ENCODE measurements at regions not wholly inside any gene's neighbourhood (a gene's known extent, or its start where the extent isn't known, plus 50 kb on each side); places are given as distances from the start of the nearest gene placed in this dataset.
"Not testable (repeated sequence)": the region's sequence is repeated elsewhere in the genome, so short reads cannot be mapped to it uniquely, and the experiment has no call there.

GRCh38 chr7:45278763-45279398 lies 121.3 kb downstream of the RAMP3 start:
- no peak for DNase-seq (ENCODE audit: low read depth, low spot score)
- in situ Hi-C loops (cut with HindIII; ENCODE audit: low sequenced_read_pairs), result no loop called here
- H3K4me3 ChIP-seq (ENCODE audit: low read depth, low read length), result no peak overlapping the region
- TF ChIP-seq, protein P1, sequence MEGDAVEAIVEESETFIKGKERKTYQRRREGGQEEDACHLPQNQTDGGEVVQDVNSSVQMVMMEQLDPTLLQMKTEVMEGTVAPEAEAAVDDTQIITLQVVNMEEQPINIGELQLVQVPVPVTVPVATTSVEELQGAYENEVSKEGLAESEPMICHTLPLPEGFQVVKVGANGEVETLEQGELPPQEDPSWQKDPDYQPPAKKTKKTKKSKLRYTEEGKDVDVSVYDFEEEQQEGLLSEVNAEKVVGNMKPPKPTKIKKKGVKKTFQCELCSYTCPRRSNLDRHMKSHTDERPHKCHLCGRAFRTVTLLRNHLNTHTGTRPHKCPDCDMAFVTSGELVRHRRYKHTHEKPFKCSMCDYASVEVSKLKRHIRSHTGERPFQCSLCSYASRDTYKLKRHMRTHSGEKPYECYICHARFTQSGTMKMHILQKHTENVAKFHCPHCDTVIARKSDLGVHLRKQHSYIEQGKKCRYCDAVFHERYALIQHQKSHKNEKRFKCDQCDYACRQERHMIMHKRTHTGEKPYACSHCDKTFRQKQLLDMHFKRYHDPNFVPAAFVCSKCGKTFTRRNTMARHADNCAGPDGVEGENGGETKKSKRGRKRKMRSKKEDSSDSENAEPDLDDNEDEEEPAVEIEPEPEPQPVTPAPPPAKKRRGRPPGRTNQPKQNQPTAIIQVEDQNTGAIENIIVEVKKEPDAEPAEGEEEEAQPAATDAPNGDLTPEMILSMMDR (IDR thresholded peaks at IDR 0.05; ENCODE audit: low read depth, low read length), result no peak

DNA sequence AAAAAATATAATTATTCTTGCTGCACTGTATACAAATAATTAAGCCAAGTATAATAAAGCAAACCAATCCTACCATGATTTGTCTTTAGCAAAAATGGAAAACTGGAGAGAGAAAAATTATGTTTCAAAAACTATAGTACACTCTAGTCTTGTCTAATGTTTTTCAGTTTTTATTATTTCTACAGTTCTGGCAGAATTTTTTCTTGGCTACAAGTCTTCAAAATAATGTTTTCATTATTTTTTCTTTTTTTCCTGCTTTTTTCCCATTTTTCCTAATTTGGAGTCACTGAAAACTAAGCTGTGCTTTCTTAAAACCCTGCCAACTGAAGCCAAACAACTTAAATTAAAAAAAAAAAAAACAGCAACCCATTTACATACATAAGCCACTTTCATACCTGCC lies 132.0 kb downstream of the RAMP3 start:
- in situ Hi-C loops (cut with HindIII; ENCODE audit: low sequenced_read_pairs); DNase-seq (ENCODE audit: low read depth, low spot score); H3K4me3 ChIP-seq (ENCODE audit: low read depth, low read length): not testable (repeated sequence)

- no peak for DNase-seq (ENCODE audit: low read depth, low spot score)
- H3K4me3 ChIP-seq (ENCODE audit: low read depth, low read length), result no peak overlapping the region
- TF ChIP-seq, protein P1 (IDR thresholded peaks at IDR 0.05; ENCODE audit: low read depth, low read length), result no peak
- in situ Hi-C loops (cut with HindIII; ENCODE audit: low sequenced_read_pairs), result no loop called here
These were observed 133.3 kb downstream of the RAMP3 start for GRCh38 chr7:45290880-45291279.

DNA sequence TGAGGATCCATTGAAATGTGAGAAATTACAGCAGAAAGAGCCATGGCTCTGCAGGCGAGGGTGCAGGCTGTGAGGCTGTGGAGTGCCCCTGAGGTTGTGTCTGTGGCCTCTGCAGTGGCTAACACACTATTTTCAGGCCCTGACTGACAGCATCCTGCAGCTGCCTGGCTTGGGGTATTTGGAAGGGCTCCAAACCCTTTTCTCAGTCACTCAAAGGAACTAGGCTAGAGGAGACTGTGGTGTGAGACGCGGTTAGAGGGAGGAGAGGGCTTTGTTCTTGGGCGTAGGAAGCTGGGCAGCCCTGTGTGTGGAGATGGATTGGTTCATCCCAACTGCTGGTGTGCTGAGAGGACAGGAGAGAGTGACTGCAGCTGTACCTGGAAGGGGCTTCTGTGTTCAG lies 134.9 kb downstream of the RAMP3 start:
- H3K4me3 ChIP-seq (ENCODE audit: low read depth, low read length), result no peak overlapping the region
- in situ Hi-C loops (cut with HindIII; ENCODE audit: low sequenced_read_pairs), result no loop called here
- TF ChIP-seq, protein P1 (IDR thresholded peaks at IDR 0.05; ENCODE audit: low read depth, low read length), result no peak
- no peak for DNase-seq (ENCODE audit: low read depth, low spot score)

- TF ChIP-seq, protein P1 (IDR thresholded peaks at IDR 0.05; ENCODE audit: low read depth, low read length), result no peak
- DNase-seq (ENCODE audit: low read depth, low spot score), result no peak
- no peak overlapping the region for H3K4me3 ChIP-seq (ENCODE audit: low read depth, low read length)
- in situ Hi-C loops (cut with HindIII; ENCODE audit: low sequenced_read_pairs), result no loop called here
These were observed 135.8 kb downstream of the RAMP3 start for GRCh38 chr7:45293295-45293942.

DNA sequence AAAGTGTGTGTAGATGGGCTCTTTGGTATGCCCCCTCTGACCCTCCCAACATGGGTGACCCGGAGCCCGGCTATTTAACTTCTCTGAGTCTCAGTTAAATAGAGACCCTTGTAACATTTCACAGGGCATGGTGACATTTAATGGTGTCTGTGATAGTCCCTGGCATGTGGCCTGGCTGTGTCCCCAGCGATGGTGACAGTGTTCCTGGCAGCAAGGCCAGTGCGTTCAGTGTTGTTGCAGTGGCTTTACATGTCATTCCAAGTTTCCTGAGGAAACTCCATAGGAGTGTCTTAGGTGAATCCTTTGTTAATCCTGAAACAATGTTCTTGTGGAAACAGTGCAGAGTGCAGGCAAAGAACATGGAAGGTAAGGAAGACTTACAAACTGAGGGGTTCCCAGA lies 137.0 kb downstream of the RAMP3 start:
- TF ChIP-seq, protein P1 (IDR thresholded peaks at IDR 0.05; ENCODE audit: low read depth, low read length), result no peak
- H3K4me3 ChIP-seq (ENCODE audit: low read depth, low read length), result no peak overlapping the region
- in situ Hi-C loops (cut with HindIII; ENCODE audit: low sequenced_read_pairs), result no loop called here

DNA sequence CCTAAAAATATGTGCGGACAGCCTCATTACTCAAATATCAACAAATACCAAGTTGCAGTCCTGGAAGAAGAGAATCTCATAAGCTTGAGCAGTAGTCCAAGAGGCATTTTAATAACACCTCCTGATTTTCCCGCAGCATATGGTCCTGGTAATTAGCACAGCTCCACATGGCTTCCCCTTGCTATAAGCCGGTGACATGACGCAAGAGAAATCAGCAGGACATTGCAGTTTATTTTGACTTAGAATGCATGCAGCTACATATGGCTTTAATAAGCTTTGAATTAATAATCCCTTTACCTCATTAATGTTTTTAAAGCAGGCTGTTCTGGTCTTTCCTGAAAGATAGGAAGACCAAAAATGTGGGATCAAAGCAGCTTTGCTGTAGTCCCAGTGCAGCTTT lies 137.6 kb downstream of the RAMP3 start:
- TF ChIP-seq, protein P1 (IDR thresholded peaks at IDR 0.05; ENCODE audit: low read depth, low read length), result no peak
- no peak overlapping the region for H3K4me3 ChIP-seq (ENCODE audit: low read depth, low read length)
- DNase-seq (ENCODE audit: low read depth, low spot score), result no peak
- in situ Hi-C loops (cut with HindIII; ENCODE audit: low sequenced_read_pairs), result no loop called here

More for the DNA sequence above, 137.0 kb downstream of the RAMP3 start:
- no peak for DNase-seq (ENCODE audit: low read depth, low spot score)

Measured in astrocyte of the spinal cord (primary cell).